ENCODE measurements at regions not wholly inside any gene's neighbourhood (a gene's known extent, or its start where the extent isn't known, plus 50 kb on each side); places are given as distances from the start of the nearest gene placed in this dataset.

DNA sequence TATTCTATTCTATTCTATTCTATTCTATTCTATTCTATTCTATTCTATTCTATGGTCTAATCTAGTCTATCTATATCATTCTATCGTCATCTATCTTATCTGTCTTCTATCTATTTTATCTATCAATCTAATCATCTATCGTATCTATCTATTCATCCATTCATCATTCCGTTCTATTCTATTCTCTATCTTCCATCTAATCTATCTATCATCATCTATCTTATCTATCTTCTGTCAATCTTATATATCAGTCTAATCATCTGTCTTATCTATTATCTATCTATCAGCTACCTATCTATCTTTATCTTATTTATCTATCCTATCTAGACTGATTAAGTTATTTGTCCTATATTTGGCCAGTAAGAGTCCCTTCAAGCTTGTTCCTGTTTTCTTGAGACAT lies 831.5 kb upstream of the TMEM132C start:
- Histone ChIP-seq H3K27ac (ENCODE audit: low read depth, low read length) (no peak overlapping the region), H3K9ac (replicated peaks in 1 of 4; ENCODE audit: extremely low read depth in 1 of 4, low read depth in 3 of 4, low read length in 3 of 4) (no peak overlapping the region), H2AFZ (ENCODE audit: low read length) (no peak overlapping the region), H3K14ac (ENCODE audit: insufficient read length) (no peak overlapping the region), H3K36me3 (ENCODE audit: control insufficient read depth in 2 of 4, insufficient read depth in 4 of 4, low read length in 3 of 4) (peaks cover 0 to 2% (median 0%) of the 10 kb centered on the region in 4 experiments; a peak in 1 of 8 replicates), H3K9me3 (ENCODE audit: insufficient read depth in 2 of 2, low read depth in 1 of 2, low read length in 1 of 2) (peaks cover 16% of the 10 kb centered on the region in 2 experiments), H2BK12ac (ENCODE audit: low read depth, low read length) (no peak overlapping the region), H3K79me1 (ENCODE audit: low read depth, low read length) (no peaks in the 10 kb centered on the region), H2AK5ac (ENCODE audit: low read depth, low read length) (no peak overlapping the region), H3K4me2 (ENCODE audit: insufficient read depth in 1 of 2, low read depth in 2 of 2, low read length in 2 of 2) (no peak overlapping the region), H3K18ac (ENCODE audit: extremely low read depth, low read length) (no peak overlapping the region), H2BK120ac (replicated peaks; ENCODE audit: low read depth, low read length) (no peak overlapping the region), H4K20me1 (replicated peaks in 1 of 2; ENCODE audit: control insufficient read depth in 1 of 2, insufficient read depth in 2 of 2, low read length in 2 of 2) (no peaks in the 10 kb centered on the region), H2BK15ac (ENCODE audit: low read length) (no peak overlapping the region), H3K23me2 (ENCODE audit: low read depth, low read length) (no peaks in the 10 kb centered on the region), H4K5ac (ENCODE audit: insufficient read length, low read depth, low read length) (no peak overlapping the region), H2BK5ac (ENCODE audit: low read depth, low read length) (no peak overlapping the region), H3K56ac (replicated peaks; ENCODE audit: insufficient read length, low read depth, low read length) (no peak overlapping the region), H2BK20ac (ENCODE audit: low read length) (no peak overlapping the region), H3K4ac (replicated peaks; ENCODE audit: insufficient read length, low read depth, low read length) (no peak overlapping the region), H3K27me3 (replicated peaks in 1 of 4; ENCODE audit: control insufficient read depth in 3 of 4, extremely low read depth in 1 of 4, insufficient read depth in 3 of 4, low read length in 3 of 4) (no peaks in the 10 kb centered on the region), H3K4me1 (replicated peaks in 1 of 4; ENCODE audit: control insufficient read depth in 3 of 4, insufficient read depth in 4 of 4, low read length in 3 of 4) (no peaks in the 10 kb centered on the region; a peak in 1 of 7 replicates), H3K4me3 (ENCODE audit: extremely low read depth in 1 of 4, insufficient read depth in 2 of 4, low read depth in 3 of 4, low read length in 4 of 4) (no peak overlapping the region), H4K8ac (ENCODE audit: extremely low read depth, insufficient read depth, low read length) (no peak overlapping the region), H3K79me2 (ENCODE audit: control insufficient read depth in 1 of 2, insufficient read depth in 2 of 2, low read length in 2 of 2) (no peaks in the 10 kb centered on the region), H3K23ac (ENCODE audit: insufficient read length) (no peak overlapping the region), H4K91ac (replicated peaks; ENCODE audit: insufficient read length, low read length) (no peak overlapping the region)
- POLR2A ChIA-PET (ENCODE audit: partially characterized antibody), result interaction anchor here (0.9 kb wide), 1 partner anchor 19 kb away, joined by 3 read pairs; no protein-coding TSS in a partner anchor
- no peak for DNase-seq (ENCODE audit: low read depth in 1 of 2, low spot score in 2 of 2)
- no peak for TF ChIP-seq SAP30 (IDR thresholded peaks at IDR 0.05; ENCODE audit: insufficient read depth, insufficient replicate concordance, low read length)
- TF ChIP-seq, protein P1, sequence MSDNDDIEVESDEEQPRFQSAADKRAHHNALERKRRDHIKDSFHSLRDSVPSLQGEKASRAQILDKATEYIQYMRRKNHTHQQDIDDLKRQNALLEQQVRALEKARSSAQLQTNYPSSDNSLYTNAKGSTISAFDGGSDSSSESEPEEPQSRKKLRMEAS (IDR thresholded peaks at IDR 0.05), result no peak
- no peak for TF ChIP-seq NANOG (IDR thresholded peaks at IDR 0.05; ENCODE audit: insufficient read depth, low read depth, low read length, poor library complexity, severe bottlenecking)
- TF ChIP-seq, protein P2, sequence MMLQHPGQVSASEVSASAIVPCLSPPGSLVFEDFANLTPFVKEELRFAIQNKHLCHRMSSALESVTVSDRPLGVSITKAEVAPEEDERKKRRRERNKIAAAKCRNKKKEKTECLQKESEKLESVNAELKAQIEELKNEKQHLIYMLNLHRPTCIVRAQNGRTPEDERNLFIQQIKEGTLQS (IDR thresholded peaks at IDR 0.05; ENCODE audit: insufficient read depth, low read depth, low read length), result no peak
- no peak for TF ChIP-seq CEBPB (IDR thresholded peaks at IDR 0.05; ENCODE audit: low read depth, low read length)
- no peak for TF ChIP-seq CBX8 (IDR thresholded peaks at IDR 0.05; ENCODE audit: borderline replicate concordance, low read depth, low read length)
- TF ChIP-seq SP1 (IDR thresholded peaks at IDR 0.05; ENCODE audit: low read depth, low read length), result no peak
- no peak for TF ChIP-seq RBBP5 (IDR thresholded peaks at IDR 0.05; ENCODE audit: borderline replicate concordance, low read depth, low read length)
- WGBS, 2 experiments (ENCODE audit: extremely low coverage in 1 of 2, insufficient coverage in 1 of 2, insufficient read length in 1 of 2, insufficient replicate concordance in 2 of 2, low coverage in 1 of 2, low lambda C conversion rate in 2 of 2, missing lambda C conversion rate in 1 of 2), result 90 to 100% methylated on average over 3 of the region's 3 CpGs
- FAIRE-seq, result no peak
- CTCF ChIA-PET (ENCODE audit: partially characterized antibody), result interaction anchor here (0.7 to 1.2 kb wide), 2 partner anchors 23 to 254 kb away, joined by 3 to 5 read pairs; no protein-coding TSS in a partner anchor
